Right atrium auricular region (tissue), 2 donors: ENCODE measurements at regions not wholly inside any gene's neighbourhood (a gene's known extent, or its start where the extent isn't known, plus 50 kb on each side); places are given as distances from the start of the nearest gene placed in this dataset.

ENCODE experiments used
- DNase-seq: peaks from one replicate; pipeline ENCODE4 v3.0.0-alpha.2; 2019; ENCODE audit warnings: low spot score
- H3K27ac ChIP-seq, 2 donors: fragments of 200-600 bp; sonication (generic); 1 replicate in 1 of 2; 2 replicates in 1 of 2; pipeline ENCODE4 v1.5.1; 2016 to 2019
- H3K27me3 ChIP-seq, 2 donors: fragments of 200-600 bp; sonication (generic); one replicate each; pipeline versions ENCODE4 v1.5.1 to v1.6.0; 2017 to 2019
- H3K36me3 ChIP-seq: fragments of 200-600 bp; sonication (generic); one replicate; pipeline ENCODE4 v1.5.1; 2016
- H3K4me1 ChIP-seq, 2 donors: fragments of 200-600 bp; sonication (generic); one replicate each; pipeline versions ENCODE4 v1.5.1 to v1.6.0; 2017 to 2019
- H3K4me3 ChIP-seq, 2 donors: fragments of 200-600 bp; sonication (generic); 1 replicate in 1 of 2; 2 replicates in 1 of 2; pipeline ENCODE4 v1.5.1; 2017 to 2019; ENCODE audit warnings: mild to moderate bottlenecking in 1 of 2, moderate library complexity in 1 of 2
- H3K9me3 ChIP-seq, 2 donors: fragments of 200-600 bp; sonication (generic); one replicate each; pipeline ENCODE4 v1.5.1; 2019
- TF ChIP-seq, protein P1 (sequence below), 2 donors: fragments of 200-600 bp; sonication (generic); IDR thresholded peaks; one replicate each; pipeline ENCODE4 v1.5.1; 2019; ENCODE audit warnings: antibody characterized with exemption in 2 of 2

- no peak overlapping the region for H3K4me3 ChIP-seq
Observed at GRCh38 chr10:109430799-109431198, 492.5 kb downstream of the XPNPEP1 start.

GRCh38 chr10:109430043-109430760, 493.1 kb downstream of the XPNPEP1 start:
- no peaks in the 10 kb centered on the region for H3K36me3 ChIP-seq
- no peak for DNase-seq
- H3K9me3 ChIP-seq, result no peaks in the 10 kb centered on the region
- H3K27me3 ChIP-seq, result no peaks in the 10 kb centered on the region
- H3K27ac ChIP-seq, result no peak overlapping the region
- H3K4me3 ChIP-seq, result no peak overlapping the region
- TF ChIP-seq, protein P1, sequence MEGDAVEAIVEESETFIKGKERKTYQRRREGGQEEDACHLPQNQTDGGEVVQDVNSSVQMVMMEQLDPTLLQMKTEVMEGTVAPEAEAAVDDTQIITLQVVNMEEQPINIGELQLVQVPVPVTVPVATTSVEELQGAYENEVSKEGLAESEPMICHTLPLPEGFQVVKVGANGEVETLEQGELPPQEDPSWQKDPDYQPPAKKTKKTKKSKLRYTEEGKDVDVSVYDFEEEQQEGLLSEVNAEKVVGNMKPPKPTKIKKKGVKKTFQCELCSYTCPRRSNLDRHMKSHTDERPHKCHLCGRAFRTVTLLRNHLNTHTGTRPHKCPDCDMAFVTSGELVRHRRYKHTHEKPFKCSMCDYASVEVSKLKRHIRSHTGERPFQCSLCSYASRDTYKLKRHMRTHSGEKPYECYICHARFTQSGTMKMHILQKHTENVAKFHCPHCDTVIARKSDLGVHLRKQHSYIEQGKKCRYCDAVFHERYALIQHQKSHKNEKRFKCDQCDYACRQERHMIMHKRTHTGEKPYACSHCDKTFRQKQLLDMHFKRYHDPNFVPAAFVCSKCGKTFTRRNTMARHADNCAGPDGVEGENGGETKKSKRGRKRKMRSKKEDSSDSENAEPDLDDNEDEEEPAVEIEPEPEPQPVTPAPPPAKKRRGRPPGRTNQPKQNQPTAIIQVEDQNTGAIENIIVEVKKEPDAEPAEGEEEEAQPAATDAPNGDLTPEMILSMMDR (IDR thresholded peaks at IDR 0.05), result no peak
- H3K4me1 ChIP-seq, result no peaks in the 10 kb centered on the region

More at GRCh38 chr10:109430799-109431198, 492.5 kb downstream of the XPNPEP1 start:
- no peaks in the 10 kb centered on the region for H3K9me3 ChIP-seq
- TF ChIP-seq, protein P1 (IDR thresholded peaks at IDR 0.05), result no peak
- no peak overlapping the region for H3K27ac ChIP-seq
- no peaks in the 10 kb centered on the region for H3K27me3 ChIP-seq
- no peaks in the 10 kb centered on the region for H3K36me3 ChIP-seq
- DNase-seq, result no peak
- H3K4me1 ChIP-seq, result no peaks in the 10 kb centered on the region

- Histone ChIP-seq H3K27ac (no peak overlapping the region), H3K27me3 (no peaks in the 10 kb centered on the region), H3K4me3 (no peak overlapping the region), H3K4me1 (no peaks in the 10 kb centered on the region), H3K9me3 (no peaks in the 10 kb centered on the region), H3K36me3 (no peaks in the 10 kb centered on the region)
- TF ChIP-seq, protein P1 (IDR thresholded peaks at IDR 0.05), result no peak
- no peak for DNase-seq
Observed at GRCh38 chr10:109428775-109429491, 494.4 kb downstream of the XPNPEP1 start.

GRCh38 chr10:109427411-109427810, 495.9 kb downstream of the XPNPEP1 start:
- TF ChIP-seq, protein P1 (IDR thresholded peaks at IDR 0.05), result no peak
- H3K36me3 ChIP-seq, result no peaks in the 10 kb centered on the region
- no peaks in the 10 kb centered on the region for H3K4me1 ChIP-seq

GRCh38 chr10:109426987-109427386, 496.3 kb downstream of the XPNPEP1 start:
- Histone ChIP-seq H3K36me3 (no peaks in the 10 kb centered on the region), H3K4me1 (no peaks in the 10 kb centered on the region), H3K27me3 (no peaks in the 10 kb centered on the region), H3K27ac (no peak overlapping the region), H3K4me3 (no peak overlapping the region), H3K9me3 (no peaks in the 10 kb centered on the region)
- TF ChIP-seq, protein P1 (IDR thresholded peaks at IDR 0.05), result no peak
- DNase-seq, result no peak

More at GRCh38 chr10:109427411-109427810, 495.9 kb downstream of the XPNPEP1 start:
- Histone ChIP-seq H3K27ac (no peak overlapping the region), H3K9me3 (no peaks in the 10 kb centered on the region), H3K27me3 (no peaks in the 10 kb centered on the region), H3K4me3 (no peak overlapping the region)
- DNase-seq, result no peak
